ENCODE measurements at regions not wholly inside any gene's neighbourhood (a gene's known extent, or its start where the extent isn't known, plus 50 kb on each side); places are given as distances from the start of the nearest gene placed in this dataset.

DNA sequence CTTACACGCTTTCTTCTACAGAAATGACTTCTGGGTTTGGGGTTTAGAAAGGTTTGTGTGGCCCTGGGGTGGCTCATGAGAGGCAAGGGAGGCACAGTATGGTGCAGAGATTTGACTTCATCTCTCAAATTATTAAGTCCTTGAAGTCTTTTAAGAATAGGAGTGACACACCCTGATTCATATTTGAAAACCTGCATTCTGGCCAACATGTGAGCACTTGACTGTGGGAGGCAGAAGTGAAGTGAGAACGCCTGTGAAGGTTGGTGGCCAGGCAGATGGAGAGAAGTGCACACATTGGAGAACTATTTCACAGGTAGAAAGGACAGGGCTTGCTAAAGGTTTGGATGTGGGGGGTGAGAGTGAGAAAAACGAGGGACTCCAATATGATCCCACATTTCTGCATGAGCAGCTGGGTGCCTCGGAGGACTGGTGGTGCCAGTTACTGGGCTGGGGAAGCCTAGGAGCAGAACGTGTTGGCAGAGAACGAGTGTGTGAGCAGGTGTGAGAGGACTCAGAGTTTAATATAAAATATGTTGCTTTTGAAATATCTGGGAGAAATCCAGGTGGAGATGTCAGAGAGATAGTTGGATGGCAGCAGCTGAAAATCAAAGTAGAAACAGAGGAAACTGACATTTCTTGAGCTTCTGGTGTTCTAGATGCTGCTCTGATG is 240.0 kb upstream of the ADAMTSL1 start:
- TF ChIP-seq, protein P1, sequence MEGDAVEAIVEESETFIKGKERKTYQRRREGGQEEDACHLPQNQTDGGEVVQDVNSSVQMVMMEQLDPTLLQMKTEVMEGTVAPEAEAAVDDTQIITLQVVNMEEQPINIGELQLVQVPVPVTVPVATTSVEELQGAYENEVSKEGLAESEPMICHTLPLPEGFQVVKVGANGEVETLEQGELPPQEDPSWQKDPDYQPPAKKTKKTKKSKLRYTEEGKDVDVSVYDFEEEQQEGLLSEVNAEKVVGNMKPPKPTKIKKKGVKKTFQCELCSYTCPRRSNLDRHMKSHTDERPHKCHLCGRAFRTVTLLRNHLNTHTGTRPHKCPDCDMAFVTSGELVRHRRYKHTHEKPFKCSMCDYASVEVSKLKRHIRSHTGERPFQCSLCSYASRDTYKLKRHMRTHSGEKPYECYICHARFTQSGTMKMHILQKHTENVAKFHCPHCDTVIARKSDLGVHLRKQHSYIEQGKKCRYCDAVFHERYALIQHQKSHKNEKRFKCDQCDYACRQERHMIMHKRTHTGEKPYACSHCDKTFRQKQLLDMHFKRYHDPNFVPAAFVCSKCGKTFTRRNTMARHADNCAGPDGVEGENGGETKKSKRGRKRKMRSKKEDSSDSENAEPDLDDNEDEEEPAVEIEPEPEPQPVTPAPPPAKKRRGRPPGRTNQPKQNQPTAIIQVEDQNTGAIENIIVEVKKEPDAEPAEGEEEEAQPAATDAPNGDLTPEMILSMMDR (IDR thresholded peaks at IDR 0.05), result no peak
- no peaks in the 10 kb centered on the region for H3K4me1 Mint-ChIP-seq
- intact Hi-C loops (cut with micrococcal nuclease), result no loop called here

DNA sequence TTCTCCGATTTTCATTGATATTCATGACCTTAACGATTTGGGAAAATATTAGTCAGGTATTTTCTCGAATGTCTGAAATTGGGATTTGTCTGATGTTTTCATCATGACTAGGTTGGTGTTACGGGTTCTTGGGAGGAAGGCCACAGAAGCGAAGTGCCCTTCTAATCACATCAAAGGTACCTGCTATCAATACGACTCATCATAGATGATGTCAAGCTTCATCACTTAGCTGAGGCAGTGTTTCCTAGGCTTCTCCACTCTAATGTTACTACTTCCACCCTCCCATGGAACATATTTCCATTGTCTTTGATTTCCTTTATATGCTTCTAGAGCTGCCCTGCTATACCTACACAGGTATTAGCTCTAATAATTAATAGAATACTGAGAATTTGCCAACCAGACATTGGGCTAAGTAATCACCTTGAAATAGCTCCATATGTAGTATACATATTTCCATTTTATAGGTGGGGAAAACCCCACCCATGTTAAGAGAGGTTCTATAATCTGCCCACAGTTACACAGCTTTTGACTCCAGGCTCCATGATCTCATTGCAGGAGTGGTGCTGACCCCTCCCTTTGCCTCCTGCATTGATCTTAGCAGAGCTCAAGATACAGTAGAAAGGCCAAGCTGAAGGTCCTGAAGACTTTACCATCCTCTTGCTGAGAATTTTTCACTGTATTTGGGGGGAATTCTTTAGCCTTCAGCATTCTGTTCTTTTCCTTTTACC is 238.6 kb upstream of the ADAMTSL1 start:
- Mint-ChIP-seq H3K27ac (no peak overlapping the region), H3K4me1 (no peaks in the 10 kb centered on the region), H3K4me3 (no peak overlapping the region), H3K36me3 (ENCODE audit: low read depth) (no peaks in the 10 kb centered on the region), H3K9me3 (no peaks in the 10 kb centered on the region), H3K27me3 (no peaks in the 10 kb centered on the region)
- TF ChIP-seq, protein P1 (IDR thresholded peaks at IDR 0.05), result no peak
- CTCF ChIA-PET, result no interaction called here
- ATAC-seq (ENCODE audit: low read depth), result no peak
- intact Hi-C loops (cut with micrococcal nuclease), result no loop called here
- no peak for DNase-seq
- POLR2A ChIA-PET, result no interaction called here

More for the DNA sequence above, 240.0 kb upstream of the ADAMTSL1 start:
- Mint-ChIP-seq H3K36me3 (ENCODE audit: low read depth) (no peaks in the 10 kb centered on the region), H3K27me3 (no peaks in the 10 kb centered on the region), H3K27ac (no peak overlapping the region), H3K9me3 (no peaks in the 10 kb centered on the region), H3K4me3 (no peak overlapping the region)
- POLR2A ChIA-PET, result no interaction called here
- ATAC-seq (ENCODE audit: low read depth) (no peak), DNase-seq (no peak)
- CTCF ChIA-PET, result no interaction called here

DNA sequence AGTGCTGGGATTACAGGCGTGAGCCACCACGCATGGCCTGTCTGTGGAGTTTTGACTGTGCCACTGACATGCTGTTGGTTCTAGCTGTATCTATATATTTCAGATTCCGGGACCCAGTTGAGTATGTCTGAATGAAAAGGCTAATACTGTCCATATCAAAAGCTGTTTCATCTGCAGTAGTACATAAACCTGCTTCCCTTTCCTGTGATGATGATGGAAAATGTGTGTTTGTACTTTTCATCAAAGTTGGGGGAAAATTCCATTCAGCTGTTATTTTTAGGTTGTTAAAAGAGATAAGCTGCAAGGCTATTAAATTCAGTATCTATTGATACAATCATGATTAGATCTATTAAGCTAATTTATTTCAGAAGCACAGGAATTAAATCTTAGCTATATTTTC is 237.6 kb upstream of the ADAMTSL1 start:
- Mint-ChIP-seq H3K4me3 (no peak overlapping the region), H3K9me3 (no peaks in the 10 kb centered on the region), H3K4me1 (no peaks in the 10 kb centered on the region), H3K36me3 (ENCODE audit: low read depth) (no peaks in the 10 kb centered on the region), H3K27me3 (no peaks in the 10 kb centered on the region), H3K27ac (no peak overlapping the region)
- TF ChIP-seq, protein P1 (IDR thresholded peaks at IDR 0.05), result no peak
- DNase-seq (no peak), ATAC-seq (ENCODE audit: low read depth) (no peak)
- CTCF ChIA-PET, result interaction anchor here (1.1 kb wide), 1 partner anchor 19 kb away, joined by 3 read pairs; no protein-coding TSS in a partner anchor
- POLR2A ChIA-PET, result no interaction called here
- intact Hi-C loops (cut with micrococcal nuclease), result no loop called here

DNA sequence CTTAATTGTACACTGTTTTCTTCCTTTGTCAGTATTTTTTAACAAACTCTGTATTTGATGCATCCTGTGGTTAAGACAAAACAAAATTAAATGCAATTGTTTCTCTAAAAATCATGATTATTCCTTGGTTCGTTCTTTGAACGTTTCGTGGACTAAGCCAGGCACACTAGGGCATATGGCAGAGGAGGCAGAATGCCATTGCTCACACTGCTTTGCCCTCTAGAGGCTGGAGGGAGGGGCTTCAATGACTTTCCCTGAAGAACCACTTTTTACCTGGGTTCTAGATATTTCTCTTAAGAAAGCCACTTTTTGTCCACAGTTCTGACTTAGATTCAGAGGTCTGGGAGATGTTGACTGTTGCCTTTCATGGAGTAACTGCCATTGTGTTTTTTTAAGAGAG is 236.2 kb upstream of the ADAMTSL1 start:
- Mint-ChIP-seq H3K9me3 (no peaks in the 10 kb centered on the region), H3K4me1 (no peaks in the 10 kb centered on the region), H3K27ac (no peak overlapping the region), H3K36me3 (ENCODE audit: low read depth) (no peaks in the 10 kb centered on the region), H3K27me3 (no peaks in the 10 kb centered on the region), H3K4me3 (no peak overlapping the region)
- no peak for ATAC-seq (ENCODE audit: low read depth)
- TF ChIP-seq, protein P1 (IDR thresholded peaks at IDR 0.05), result no peak
- ChIA-PET CTCF (no interaction called here), POLR2A (no interaction called here)
- no peak for DNase-seq
- intact Hi-C loops (cut with micrococcal nuclease), result no loop called here

DNA sequence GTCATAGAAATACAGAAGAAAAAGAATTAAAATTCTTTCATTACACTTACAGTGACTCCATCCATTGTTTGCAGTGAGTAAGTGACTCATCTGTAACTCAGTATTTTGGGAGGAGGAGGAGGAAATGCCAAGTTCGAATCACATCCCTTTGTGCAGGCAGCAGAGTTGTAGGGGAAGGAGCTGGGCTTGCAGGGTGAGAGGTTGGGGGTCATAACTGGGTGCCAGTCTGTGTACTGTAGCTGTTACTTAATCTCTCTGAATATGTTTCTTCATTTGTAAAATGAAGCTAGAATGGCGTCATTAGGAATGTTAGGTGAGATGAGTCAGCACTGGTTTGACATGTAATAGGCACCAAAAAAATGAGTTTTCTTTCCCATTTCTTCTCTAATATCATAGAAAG is 235.7 kb upstream of the ADAMTSL1 start:
- Mint-ChIP-seq H3K4me1 (no peaks in the 10 kb centered on the region), H3K27ac (no peak overlapping the region), H3K4me3 (no peak overlapping the region), H3K36me3 (ENCODE audit: low read depth) (no peaks in the 10 kb centered on the region), H3K27me3 (no peaks in the 10 kb centered on the region), H3K9me3 (no peaks in the 10 kb centered on the region)
- CTCF ChIA-PET, result no interaction called here
- ATAC-seq (ENCODE audit: low read depth) (no peak), DNase-seq (no peak)
- TF ChIP-seq, protein P1 (IDR thresholded peaks at IDR 0.05), result no peak
- POLR2A ChIA-PET, result no interaction called here
- intact Hi-C loops (cut with micrococcal nuclease), result no loop called here

All from activated B cell treated with CpG ODN at 0.5 μM for 24 hours (primary cell).